ENCODE measurements at regions not wholly inside any gene's neighbourhood (a gene's known extent, or its start where the extent isn't known, plus 50 kb on each side); places are given as distances from the start of the nearest gene placed in this dataset.

DNA sequence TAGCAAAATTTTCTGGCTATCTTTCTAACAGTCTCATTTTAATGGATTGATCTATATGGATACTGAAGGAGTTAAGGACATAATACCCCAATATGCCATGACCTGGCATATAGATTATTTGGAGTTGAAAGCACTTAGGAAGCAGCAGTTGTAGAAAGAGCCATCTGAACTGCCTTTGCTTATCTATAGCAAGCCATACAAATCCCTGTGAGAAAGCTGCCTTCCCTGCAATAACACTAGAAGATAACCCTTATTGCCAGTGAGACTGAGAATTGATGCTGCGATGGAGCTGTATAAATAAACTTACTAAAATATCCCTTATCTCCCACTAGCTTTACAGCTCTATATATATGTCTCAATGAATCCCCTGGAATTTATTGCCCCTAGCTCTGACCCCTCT, 346.3 kb downstream of the TECRL start:
- TF ChIP-seq, protein P1, sequence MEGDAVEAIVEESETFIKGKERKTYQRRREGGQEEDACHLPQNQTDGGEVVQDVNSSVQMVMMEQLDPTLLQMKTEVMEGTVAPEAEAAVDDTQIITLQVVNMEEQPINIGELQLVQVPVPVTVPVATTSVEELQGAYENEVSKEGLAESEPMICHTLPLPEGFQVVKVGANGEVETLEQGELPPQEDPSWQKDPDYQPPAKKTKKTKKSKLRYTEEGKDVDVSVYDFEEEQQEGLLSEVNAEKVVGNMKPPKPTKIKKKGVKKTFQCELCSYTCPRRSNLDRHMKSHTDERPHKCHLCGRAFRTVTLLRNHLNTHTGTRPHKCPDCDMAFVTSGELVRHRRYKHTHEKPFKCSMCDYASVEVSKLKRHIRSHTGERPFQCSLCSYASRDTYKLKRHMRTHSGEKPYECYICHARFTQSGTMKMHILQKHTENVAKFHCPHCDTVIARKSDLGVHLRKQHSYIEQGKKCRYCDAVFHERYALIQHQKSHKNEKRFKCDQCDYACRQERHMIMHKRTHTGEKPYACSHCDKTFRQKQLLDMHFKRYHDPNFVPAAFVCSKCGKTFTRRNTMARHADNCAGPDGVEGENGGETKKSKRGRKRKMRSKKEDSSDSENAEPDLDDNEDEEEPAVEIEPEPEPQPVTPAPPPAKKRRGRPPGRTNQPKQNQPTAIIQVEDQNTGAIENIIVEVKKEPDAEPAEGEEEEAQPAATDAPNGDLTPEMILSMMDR (optimal IDR thresholded peaks at IDR 0.05 in 1 of 3, IDR thresholded peaks at IDR 0.05 in 1 of 3, conservative IDR thresholded peaks at IDR 0.05 in 1 of 3; ENCODE audit: extremely low read depth in 1 of 3, insufficient read depth in 2 of 3, low read length in 3 of 3), result no peak
- no peak for TF ChIP-seq EZH2 (IDR thresholded peaks at IDR 0.05; ENCODE audit: low read length)

All from keratinocyte (primary cell).